ENCODE measurements at regions not wholly inside any gene's neighbourhood (a gene's known extent, or its start where the extent isn't known, plus 50 kb on each side); places are given as distances from the start of the nearest gene placed in this dataset.

DNA sequence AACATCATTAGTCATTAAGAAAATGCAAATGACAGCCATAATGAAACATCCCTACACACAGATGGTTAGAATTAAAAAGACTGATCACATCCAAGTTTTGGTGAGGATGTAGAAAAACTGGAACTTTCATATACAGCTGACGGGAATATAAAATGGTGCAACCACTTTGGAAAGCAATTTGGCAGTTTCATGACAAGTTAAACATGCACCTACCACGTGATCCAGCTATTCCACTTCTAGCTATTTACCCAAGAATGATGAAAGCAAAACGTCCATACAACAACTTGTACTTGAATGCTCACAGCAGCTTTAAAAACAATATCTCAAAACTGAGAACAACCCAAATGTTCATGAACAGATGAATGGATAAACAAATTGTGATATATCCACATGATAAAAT is 77.9 kb upstream of the AVPR1A start:
- Histone ChIP-seq H3K4me3 (no peak overlapping the region), H3K27me3 (no peaks in the 10 kb centered on the region), H3K27ac (no peak overlapping the region), H3K36me3 (no peaks in the 10 kb centered on the region), H3K9me3 (no peaks in the 10 kb centered on the region), H3K4me1 (no peaks in the 10 kb centered on the region)
- TF ChIP-seq EP300 (IDR thresholded peaks at IDR 0.05) (no peak), POLR2A (IDR thresholded peaks at IDR 0.05) (no peak), POLR2AphosphoS5 (IDR thresholded peaks at IDR 0.05) (no peak)
- TF ChIP-seq, protein P1, sequence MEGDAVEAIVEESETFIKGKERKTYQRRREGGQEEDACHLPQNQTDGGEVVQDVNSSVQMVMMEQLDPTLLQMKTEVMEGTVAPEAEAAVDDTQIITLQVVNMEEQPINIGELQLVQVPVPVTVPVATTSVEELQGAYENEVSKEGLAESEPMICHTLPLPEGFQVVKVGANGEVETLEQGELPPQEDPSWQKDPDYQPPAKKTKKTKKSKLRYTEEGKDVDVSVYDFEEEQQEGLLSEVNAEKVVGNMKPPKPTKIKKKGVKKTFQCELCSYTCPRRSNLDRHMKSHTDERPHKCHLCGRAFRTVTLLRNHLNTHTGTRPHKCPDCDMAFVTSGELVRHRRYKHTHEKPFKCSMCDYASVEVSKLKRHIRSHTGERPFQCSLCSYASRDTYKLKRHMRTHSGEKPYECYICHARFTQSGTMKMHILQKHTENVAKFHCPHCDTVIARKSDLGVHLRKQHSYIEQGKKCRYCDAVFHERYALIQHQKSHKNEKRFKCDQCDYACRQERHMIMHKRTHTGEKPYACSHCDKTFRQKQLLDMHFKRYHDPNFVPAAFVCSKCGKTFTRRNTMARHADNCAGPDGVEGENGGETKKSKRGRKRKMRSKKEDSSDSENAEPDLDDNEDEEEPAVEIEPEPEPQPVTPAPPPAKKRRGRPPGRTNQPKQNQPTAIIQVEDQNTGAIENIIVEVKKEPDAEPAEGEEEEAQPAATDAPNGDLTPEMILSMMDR (IDR thresholded peaks at IDR 0.05): no peak
- WGBS: 39% methylated on average over 3 of the region's 3 CpGs
- DNase-seq (ENCODE audit: low spot score in 2 of 2): no peak

DNA sequence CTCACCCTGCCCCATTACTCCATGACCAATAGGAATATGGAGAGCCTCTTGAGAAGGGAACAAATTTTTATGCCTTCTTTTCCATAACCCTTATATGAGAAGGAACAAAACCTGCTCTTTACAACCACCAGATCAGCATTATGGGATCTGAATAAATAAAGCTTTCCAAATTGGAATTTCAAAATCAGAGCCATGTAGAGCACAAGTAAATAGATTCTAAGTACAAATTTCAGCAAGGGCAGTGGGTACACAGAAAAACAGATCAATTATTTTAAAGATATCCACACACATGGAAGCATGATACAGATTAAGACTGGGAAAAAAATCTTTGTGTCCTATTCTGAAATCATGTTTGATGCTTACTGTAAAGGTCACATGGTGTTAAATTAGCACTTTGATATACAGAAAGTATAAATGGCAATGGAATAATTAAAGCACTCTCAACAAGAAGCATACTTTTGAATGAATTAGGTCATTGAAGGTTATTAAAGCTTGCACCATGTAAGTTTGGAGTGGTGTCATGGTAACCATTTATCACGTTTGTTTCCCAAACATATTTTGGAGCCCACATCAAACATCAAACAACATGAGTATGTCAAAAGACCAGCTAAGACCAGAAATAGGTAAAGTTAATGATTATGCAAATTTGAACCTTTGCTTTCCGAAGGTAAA is 75.9 kb upstream of the AVPR1A start:
- WGBS: 56% methylated on average over 2 of the region's 2 CpGs
- no peak for DNase-seq (ENCODE audit: low spot score in 2 of 2)
- Histone ChIP-seq H3K4me3 (no peak overlapping the region), H3K9me3 (no peaks in the 10 kb centered on the region), H3K4me1 (peaks cover 3% of the 10 kb centered on the region), H3K27me3 (no peaks in the 10 kb centered on the region), H3K36me3 (no peaks in the 10 kb centered on the region), H3K27ac (no peak overlapping the region)
- TF ChIP-seq POLR2AphosphoS5 (IDR thresholded peaks at IDR 0.05): no peak
- TF ChIP-seq, protein P1 (IDR thresholded peaks at IDR 0.05): no peak
- no peak for TF ChIP-seq EP300 (IDR thresholded peaks at IDR 0.05)
- TF ChIP-seq POLR2A (IDR thresholded peaks at IDR 0.05): no peak

DNA sequence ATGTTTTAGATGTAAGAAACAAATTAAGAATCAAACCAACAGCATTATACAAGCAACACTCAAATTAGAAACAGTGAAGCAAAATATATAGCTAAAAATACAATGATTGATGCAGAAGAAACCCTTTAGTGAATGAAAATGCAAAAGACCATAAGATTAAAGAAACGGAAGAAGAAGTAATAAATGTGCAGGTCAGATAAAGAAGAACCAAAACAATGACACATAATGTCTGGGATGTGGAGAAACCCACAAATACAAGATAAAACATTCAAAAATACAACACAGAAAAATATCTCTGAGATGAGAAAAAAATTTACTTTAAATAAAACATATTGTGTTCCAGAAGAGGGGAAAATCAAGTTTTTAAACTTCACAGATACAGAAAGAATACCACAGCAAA is 73.4 kb upstream of the AVPR1A start:
- no peak for DNase-seq (ENCODE audit: low spot score in 2 of 2)
- Histone ChIP-seq H3K4me1 (peaks cover 3% of the 10 kb centered on the region), H3K36me3 (no peaks in the 10 kb centered on the region), H3K27ac (no peak overlapping the region), H3K9me3 (no peaks in the 10 kb centered on the region), H3K4me3 (no peak overlapping the region), H3K27me3 (no peaks in the 10 kb centered on the region)
- TF ChIP-seq POLR2AphosphoS5 (IDR thresholded peaks at IDR 0.05): no peak
- no peak for TF ChIP-seq POLR2A (IDR thresholded peaks at IDR 0.05)
- TF ChIP-seq, protein P1 (IDR thresholded peaks at IDR 0.05): no peak
- TF ChIP-seq EP300 (IDR thresholded peaks at IDR 0.05): no peak
- 63% methylated on average over 1 of the region's 1 CpG for WGBS

DNA sequence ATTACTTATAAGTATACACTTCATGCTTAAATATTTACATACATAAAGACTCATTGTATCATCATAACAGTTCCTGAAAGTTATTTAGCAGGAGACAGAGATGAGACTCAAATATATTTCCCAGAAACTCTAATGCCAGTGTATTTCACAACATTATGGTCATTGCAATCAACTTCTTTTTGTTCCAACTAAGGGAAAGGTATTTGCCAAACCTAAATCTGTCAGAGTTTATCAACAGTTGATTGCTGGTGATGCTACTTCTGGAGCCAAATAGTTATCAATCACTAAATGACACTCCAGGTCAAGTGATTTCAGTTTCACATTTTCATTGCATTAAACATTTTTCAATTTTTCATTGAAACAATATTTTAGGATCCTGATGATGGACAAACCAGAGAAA is 72.1 kb upstream of the AVPR1A start:
- H3K36me3 ChIP-seq: no peaks in the 10 kb centered on the region
- TF ChIP-seq, protein P1 (IDR thresholded peaks at IDR 0.05): no peak
- no peak for TF ChIP-seq EP300 (IDR thresholded peaks at IDR 0.05)
- no peak for TF ChIP-seq POLR2A (IDR thresholded peaks at IDR 0.05)
- TF ChIP-seq POLR2AphosphoS5 (IDR thresholded peaks at IDR 0.05): no peak
- no peak overlapping the region for H3K27ac ChIP-seq
- H3K4me1 ChIP-seq: peaks cover 3% of the 10 kb centered on the region
- no peak for DNase-seq (ENCODE audit: low spot score in 2 of 2)
- no peaks in the 10 kb centered on the region for H3K27me3 ChIP-seq
- no peak overlapping the region for H3K4me3 ChIP-seq
- H3K9me3 ChIP-seq: no peaks in the 10 kb centered on the region

DNA sequence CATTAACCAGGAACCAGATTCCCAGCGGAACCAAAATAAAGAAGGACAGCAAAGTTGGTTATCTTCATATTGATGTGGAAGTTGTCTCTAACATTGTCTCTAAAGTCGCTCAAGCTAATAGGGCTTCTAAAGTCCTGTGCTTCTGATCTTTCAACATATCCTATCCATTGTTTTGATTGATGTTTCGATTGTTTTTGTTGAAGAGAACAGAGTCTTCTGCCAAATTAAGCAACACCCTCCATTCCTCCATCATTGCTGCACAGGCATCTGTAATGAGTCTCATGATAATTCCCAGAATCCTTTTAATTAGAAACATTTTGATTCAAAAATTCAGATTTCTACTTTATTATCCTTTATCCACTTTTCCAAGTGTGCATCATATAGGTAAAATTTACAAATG is 71.6 kb upstream of the AVPR1A start:
- Histone ChIP-seq H3K27me3 (no peaks in the 10 kb centered on the region), H3K9me3 (no peaks in the 10 kb centered on the region), H3K4me3 (no peak overlapping the region), H3K36me3 (no peaks in the 10 kb centered on the region), H3K4me1 (peaks cover 3% of the 10 kb centered on the region), H3K27ac (no peak overlapping the region)
- DNase-seq (ENCODE audit: low spot score in 2 of 2): no peak
- TF ChIP-seq EP300 (IDR thresholded peaks at IDR 0.05) (no peak), POLR2A (IDR thresholded peaks at IDR 0.05) (no peak), POLR2AphosphoS5 (IDR thresholded peaks at IDR 0.05) (no peak)
- TF ChIP-seq, protein P1 (IDR thresholded peaks at IDR 0.05): no peak
- 71% methylated on average over 3 of the region's 3 CpGs for WGBS

All from suprapubic skin (tissue), 4 donors.